Caco-2 (cell line): ENCODE measurements at regions not wholly inside any gene's neighbourhood (a gene's known extent, or its start where the extent isn't known, plus 50 kb on each side); places are given as distances from the start of the nearest gene placed in this dataset.

Source experiments
- BruUV-seq: library from RNA; stranded (reverse); fragments of 400-500 nt; replicated peaks from 2 replicates; lab custom pipeline; 2021; lab: Mats Ljungman, UMichigan
- CTCF ChIA-PET: fragments of 300-600 bp; sonication (Branson Sonifier 250); formaldehyde crosslinking; loops from one replicate; lab custom pipeline; 2022; ENCODE audit warnings: antibody characterized with exemption; lab: Charles Lee
- POLR2A ChIA-PET: fragments of 300-600 bp; sonication (Branson Sonifier 250); formaldehyde crosslinking; loops from one replicate; lab custom pipeline; 2022; ENCODE audit warnings: antibody characterized with exemption; lab: Charles Lee
- DNase-seq, 2 experiments: peaks; one replicate each; pipeline versions ENCODE4 v3.0.0 to v3.0.0-alpha.2; 2020 to 2022
- H3K27me3 ChIP-seq: replicated peaks from 2 replicates; pipeline ENCODE4 v1.6.0; 2011; ENCODE audit warnings: low read length; ENCODE audit not compliant: control insufficient read depth, insufficient read depth
- H3K36me3 ChIP-seq: 2 replicates; pipeline ENCODE4 v1.5.1; 2011; ENCODE audit warnings: low read length; ENCODE audit not compliant: control insufficient read depth, insufficient read depth
- H3K4me1 ChIP-seq: fragments of 250-450 bp; sonication (Bioruptor Pico); 2 replicates; pipeline ENCODE4 v1.5.1; 2020; ENCODE audit warnings: mild to moderate bottlenecking
- H3K4me3 ChIP-seq: 2 replicates; pipeline ENCODE4 v1.5.1; 2011; ENCODE audit warnings: low read depth, mild to moderate bottlenecking, control low read depth, low read length
- H3K9me3 ChIP-seq: fragments of 250-450 bp; sonication (Bioruptor Pico); 2 replicates; pipeline ENCODE4 v1.5.1; 2020; ENCODE audit warnings: mild to moderate bottlenecking, moderate library complexity
- H3K27ac Mint-ChIP-seq: one replicate; pipeline ENCODE4 v1.8.0; 2022; ENCODE audit warnings: mixed read lengths; ENCODE audit not compliant: unreplicated experiment
- H3K27me3 Mint-ChIP-seq: one replicate; pipeline ENCODE4 v1.8.0; 2022; ENCODE audit warnings: mixed read lengths; ENCODE audit not compliant: insufficient read depth, unreplicated experiment
- H3K36me3 Mint-ChIP-seq: one replicate; pipeline ENCODE4 v1.8.0; 2022; ENCODE audit warnings: mild to moderate bottlenecking, mixed read lengths; ENCODE audit not compliant: insufficient read depth, unreplicated experiment
- H3K4me1 Mint-ChIP-seq: one replicate; pipeline ENCODE4 v1.8.0; 2022; ENCODE audit warnings: low read depth, mixed read lengths; ENCODE audit not compliant: unreplicated experiment
- H3K4me3 Mint-ChIP-seq: one replicate; pipeline ENCODE4 v1.8.0; 2022; ENCODE audit warnings: mild to moderate bottlenecking, moderate library complexity, mixed read lengths; ENCODE audit not compliant: unreplicated experiment
- H3K9me3 Mint-ChIP-seq: one replicate; pipeline ENCODE4 v1.8.0; 2022; ENCODE audit warnings: mixed read lengths; ENCODE audit not compliant: unreplicated experiment
- intact Hi-C: fragments of 100-400 bp; cut with micrococcal nuclease; formaldehyde crosslinking; loops from one replicate; pipeline ENCODE4 v1.10.0; 2022; ENCODE audit not compliant: unreplicated experiment
- TF ChIP-seq, protein P1 (sequence below), 2 experiments: fragments of 200-600 bp in 1 of 2; IDR thresholded peaks; 1 replicate in 1 of 2; 2 replicates in 1 of 2; pipeline versions ENCODE4 v1.5.1 to v1.8.0; 2011 to 2022; ENCODE audit warnings: antibody characterized with exemption in 1 of 2, control low read depth in 1 of 2, inconsistent platforms in 1 of 2, low read depth in 1 of 2, low read length in 1 of 2, mild to moderate bottlenecking in 1 of 2, moderate library complexity in 1 of 2; ENCODE audit not compliant: insufficient read depth in 1 of 2, severe bottlenecking in 1 of 2, unreplicated experiment in 1 of 2

DNA sequence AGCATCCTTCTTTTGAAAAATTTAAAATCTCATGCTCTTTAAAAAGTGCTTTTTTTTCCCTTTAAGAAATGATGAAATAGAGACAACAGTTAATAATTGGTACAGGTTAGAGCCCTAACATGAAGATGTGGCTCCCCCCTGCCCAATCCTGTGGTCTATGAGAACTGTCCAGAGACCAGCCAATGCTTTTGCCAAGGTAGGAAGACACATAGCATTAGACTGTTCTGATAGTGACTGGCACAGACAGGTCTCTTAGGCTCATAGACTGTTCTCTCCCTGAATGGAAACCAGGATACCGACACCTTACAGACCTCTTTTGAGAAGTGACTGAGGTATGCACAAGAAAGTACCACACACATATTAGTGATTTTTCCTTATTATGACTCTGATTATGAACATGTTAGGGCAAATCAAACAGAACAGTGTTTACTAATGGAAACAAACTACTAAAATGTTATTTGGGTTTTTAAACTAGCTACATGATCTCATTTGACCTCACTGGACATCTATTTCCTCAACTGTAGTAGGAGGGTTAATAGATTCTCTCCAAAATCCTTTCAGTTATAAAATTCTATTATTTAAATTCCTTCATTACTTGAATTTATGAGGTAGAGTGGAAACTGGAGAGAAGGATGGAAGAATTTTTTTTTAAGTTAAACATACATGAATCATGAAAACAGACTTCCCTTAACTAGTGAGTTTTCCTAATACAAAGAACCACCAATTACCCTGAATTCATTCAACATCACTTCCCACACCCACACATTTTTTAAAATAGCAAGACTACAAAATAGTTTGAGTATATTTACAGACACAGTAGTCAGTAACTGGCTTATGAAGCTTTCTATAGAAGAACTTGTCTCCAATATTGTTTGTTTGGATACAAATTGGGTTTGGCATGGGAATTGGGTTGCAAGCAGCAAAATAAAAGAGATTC, 120.4 kb downstream of the OGFRL1 start:
- Mint-ChIP-seq H3K36me3 (no peaks in the 10 kb centered on the region), H3K9me3 (peaks cover 10% of the 10 kb centered on the region), H3K4me3 (no peak overlapping the region), H3K27me3 (no peaks in the 10 kb centered on the region), H3K27ac (no peak overlapping the region), H3K4me1 (peaks cover 25% of the 10 kb centered on the region)
- ChIA-PET POLR2A (no interaction called here), CTCF (no interaction called here)
- no peaks in the 10 kb centered on the region for H3K36me3 ChIP-seq
- H3K9me3 ChIP-seq = 0 out of 2 replicates have a peak, but pooled peaks cover 4% of the 10 kb centered on the region
- H3K4me3 ChIP-seq = no peak overlapping the region
- BruUV-seq = no TSS peak
- no peak for DNase-seq
- TF ChIP-seq, protein P1, sequence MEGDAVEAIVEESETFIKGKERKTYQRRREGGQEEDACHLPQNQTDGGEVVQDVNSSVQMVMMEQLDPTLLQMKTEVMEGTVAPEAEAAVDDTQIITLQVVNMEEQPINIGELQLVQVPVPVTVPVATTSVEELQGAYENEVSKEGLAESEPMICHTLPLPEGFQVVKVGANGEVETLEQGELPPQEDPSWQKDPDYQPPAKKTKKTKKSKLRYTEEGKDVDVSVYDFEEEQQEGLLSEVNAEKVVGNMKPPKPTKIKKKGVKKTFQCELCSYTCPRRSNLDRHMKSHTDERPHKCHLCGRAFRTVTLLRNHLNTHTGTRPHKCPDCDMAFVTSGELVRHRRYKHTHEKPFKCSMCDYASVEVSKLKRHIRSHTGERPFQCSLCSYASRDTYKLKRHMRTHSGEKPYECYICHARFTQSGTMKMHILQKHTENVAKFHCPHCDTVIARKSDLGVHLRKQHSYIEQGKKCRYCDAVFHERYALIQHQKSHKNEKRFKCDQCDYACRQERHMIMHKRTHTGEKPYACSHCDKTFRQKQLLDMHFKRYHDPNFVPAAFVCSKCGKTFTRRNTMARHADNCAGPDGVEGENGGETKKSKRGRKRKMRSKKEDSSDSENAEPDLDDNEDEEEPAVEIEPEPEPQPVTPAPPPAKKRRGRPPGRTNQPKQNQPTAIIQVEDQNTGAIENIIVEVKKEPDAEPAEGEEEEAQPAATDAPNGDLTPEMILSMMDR (IDR thresholded peaks at IDR 0.05; ENCODE audit: insufficient read depth in 1 of 2, low read depth in 1 of 2, low read length in 1 of 2, severe bottlenecking in 1 of 2, unreplicated experiment in 1 of 2) = no peak
- H3K4me1 ChIP-seq = peaks cover 32% of the 10 kb centered on the region
- intact Hi-C loops = no loop called here
- no peaks in the 10 kb centered on the region for H3K27me3 ChIP-seq

DNA sequence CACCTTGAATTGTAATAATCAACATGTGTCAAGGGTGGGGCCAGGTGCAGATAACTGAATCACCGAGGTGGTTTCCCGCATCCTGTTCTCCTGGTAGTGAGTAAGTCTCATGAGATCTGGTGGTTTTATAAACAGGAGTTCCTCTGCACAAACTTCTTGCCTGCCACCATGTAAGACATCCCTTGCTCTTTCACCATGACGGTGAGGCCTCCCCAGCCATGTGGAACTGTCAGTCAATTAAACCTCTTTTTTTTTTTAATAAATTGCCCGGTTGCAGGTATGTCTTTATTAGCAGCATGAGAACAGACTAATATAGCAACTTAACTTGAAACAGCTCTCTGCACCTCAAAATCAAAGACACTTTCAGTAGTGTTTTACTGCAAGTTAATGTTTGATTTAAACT, 121.6 kb downstream of the OGFRL1 start:
- CTCF ChIA-PET = no interaction called here
- no TSS peak for BruUV-seq
- no peaks in the 10 kb centered on the region for H3K36me3 Mint-ChIP-seq

DNA sequence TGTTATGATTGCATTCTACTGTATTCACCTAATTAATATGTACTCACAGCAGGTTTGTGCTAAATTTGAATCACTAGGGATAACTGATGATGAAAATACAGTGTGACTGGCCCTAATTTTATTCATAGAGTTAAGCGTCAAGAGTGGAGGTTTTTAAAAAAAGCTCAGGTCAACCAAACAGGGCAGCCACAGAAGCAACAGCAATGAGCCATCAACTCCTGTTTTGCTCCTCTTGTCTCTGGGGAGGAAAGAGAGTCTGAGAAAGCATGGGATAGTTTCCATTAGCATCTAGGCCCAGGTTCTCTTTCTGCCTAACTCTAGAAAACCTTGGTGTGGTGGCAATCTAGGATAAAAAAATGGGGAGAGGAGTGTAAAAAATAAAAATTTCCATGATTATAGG, 122.1 kb downstream of the OGFRL1 start:
- Mint-ChIP-seq H3K4me3 (no peak overlapping the region), H3K36me3 (no peaks in the 10 kb centered on the region), H3K9me3 (peaks cover 15% of the 10 kb centered on the region), H3K4me1 (peaks cover 28% of the 10 kb centered on the region), H3K27me3 (no peaks in the 10 kb centered on the region), H3K27ac (no peak overlapping the region)
- H3K36me3 ChIP-seq = no peaks in the 10 kb centered on the region
- no peak overlapping the region for H3K4me3 ChIP-seq
- no TSS peak for BruUV-seq
- ChIA-PET CTCF (no interaction called here), POLR2A (no interaction called here)
- DNase-seq = no peak
- no peaks in the 10 kb centered on the region for H3K27me3 ChIP-seq
- TF ChIP-seq, protein P1 (IDR thresholded peaks at IDR 0.05; ENCODE audit: insufficient read depth in 1 of 2, low read depth in 1 of 2, low read length in 1 of 2, severe bottlenecking in 1 of 2, unreplicated experiment in 1 of 2) = no peak
- H3K9me3 ChIP-seq = 0 out of 2 replicates have a peak, but pooled peaks cover 3% of the 10 kb centered on the region
- intact Hi-C loops = no loop called here
- peaks cover 22% of the 10 kb centered on the region for H3K4me1 ChIP-seq

More for the DNA sequence above, 121.6 kb downstream of the OGFRL1 start:
- TF ChIP-seq, protein P1 (IDR thresholded peaks at IDR 0.05; ENCODE audit: insufficient read depth in 1 of 2, low read depth in 1 of 2, low read length in 1 of 2, severe bottlenecking in 1 of 2, unreplicated experiment in 1 of 2) = no peak
- peaks cover 11% of the 10 kb centered on the region for H3K9me3 Mint-ChIP-seq
- H3K27ac Mint-ChIP-seq = no peak overlapping the region
- Histone ChIP-seq H3K27me3 (no peaks in the 10 kb centered on the region), H3K4me3 (no peak overlapping the region), H3K4me1 (peaks cover 28% of the 10 kb centered on the region), H3K36me3 (no peaks in the 10 kb centered on the region), H3K9me3 (0 out of 2 replicates have a peak, but pooled peaks cover 4% of the 10 kb centered on the region)
- intact Hi-C loops = no loop called here
- H3K4me1 Mint-ChIP-seq = peaks cover 28% of the 10 kb centered on the region
- no peak overlapping the region for H3K4me3 Mint-ChIP-seq
- POLR2A ChIA-PET = no interaction called here
- H3K27me3 Mint-ChIP-seq = no peaks in the 10 kb centered on the region
- DNase-seq = no peak
